HFF-Myc (cell line): ENCODE measurements at regions not wholly inside any gene's neighbourhood (a gene's known extent, or its start where the extent isn't known, plus 50 kb on each side); places are given as distances from the start of the nearest gene placed in this dataset.

Experiments
- DNase-seq: peaks from one replicate; pipeline ENCODE4 v3.0.0-alpha.2; 2011; ENCODE audit warnings: low read depth; ENCODE audit errors: extremely low read depth
- H3K4me3 ChIP-seq: replicated peaks from 2 replicates; pipeline ENCODE4 v1.5.1; 2011; ENCODE audit warnings: low read depth, mild to moderate bottlenecking, control low read depth, low read length
- TF ChIP-seq, protein P1 (sequence below): IDR thresholded peaks from 2 replicates; pipeline ENCODE4 v1.5.1; 2012; ENCODE audit warnings: mild to moderate bottlenecking, low read depth, low read length, control low read depth; ENCODE audit errors: missing control alignments

DNA sequence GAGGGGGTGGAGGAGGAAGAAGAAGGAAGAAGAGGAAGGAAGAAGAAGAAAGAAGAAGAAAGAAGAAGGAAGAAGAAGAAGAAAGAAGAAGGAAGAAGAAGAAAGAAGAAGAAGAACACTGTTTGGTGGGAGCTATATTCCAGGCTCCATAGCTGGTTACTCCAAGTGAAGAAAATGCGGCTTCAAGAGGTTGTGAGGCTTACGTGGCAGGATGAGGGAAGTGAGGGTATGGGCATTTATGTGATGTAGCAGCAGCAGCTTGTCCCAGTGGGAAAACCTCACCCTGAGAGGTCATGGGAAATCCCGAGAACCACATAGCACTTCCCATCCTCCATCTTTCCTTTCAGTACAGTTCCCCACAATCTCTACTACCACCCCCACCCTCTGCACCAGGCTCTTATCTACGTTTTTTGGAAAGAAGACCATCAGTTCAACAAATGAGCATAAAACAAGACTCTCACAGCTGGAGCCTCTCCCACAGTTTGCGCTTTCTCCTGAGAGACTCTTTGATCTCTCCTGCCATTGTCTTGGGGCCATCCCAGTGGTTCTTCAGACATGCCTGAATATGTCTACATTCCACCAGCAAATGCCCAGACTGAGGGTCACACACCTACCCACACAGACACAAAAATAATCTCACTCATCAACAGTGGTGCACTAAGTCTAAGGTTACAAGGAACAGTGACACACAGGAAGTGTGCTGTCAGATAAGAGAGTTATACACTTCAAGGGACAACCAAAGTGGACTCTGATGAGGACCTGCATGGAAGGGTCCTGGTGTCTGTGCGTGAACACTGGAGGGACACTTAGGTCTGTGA lies 77.9 kb upstream of the KCNJ15 start:
- H3K4me3 ChIP-seq: no peak overlapping the region
- TF ChIP-seq, protein P1, sequence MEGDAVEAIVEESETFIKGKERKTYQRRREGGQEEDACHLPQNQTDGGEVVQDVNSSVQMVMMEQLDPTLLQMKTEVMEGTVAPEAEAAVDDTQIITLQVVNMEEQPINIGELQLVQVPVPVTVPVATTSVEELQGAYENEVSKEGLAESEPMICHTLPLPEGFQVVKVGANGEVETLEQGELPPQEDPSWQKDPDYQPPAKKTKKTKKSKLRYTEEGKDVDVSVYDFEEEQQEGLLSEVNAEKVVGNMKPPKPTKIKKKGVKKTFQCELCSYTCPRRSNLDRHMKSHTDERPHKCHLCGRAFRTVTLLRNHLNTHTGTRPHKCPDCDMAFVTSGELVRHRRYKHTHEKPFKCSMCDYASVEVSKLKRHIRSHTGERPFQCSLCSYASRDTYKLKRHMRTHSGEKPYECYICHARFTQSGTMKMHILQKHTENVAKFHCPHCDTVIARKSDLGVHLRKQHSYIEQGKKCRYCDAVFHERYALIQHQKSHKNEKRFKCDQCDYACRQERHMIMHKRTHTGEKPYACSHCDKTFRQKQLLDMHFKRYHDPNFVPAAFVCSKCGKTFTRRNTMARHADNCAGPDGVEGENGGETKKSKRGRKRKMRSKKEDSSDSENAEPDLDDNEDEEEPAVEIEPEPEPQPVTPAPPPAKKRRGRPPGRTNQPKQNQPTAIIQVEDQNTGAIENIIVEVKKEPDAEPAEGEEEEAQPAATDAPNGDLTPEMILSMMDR: no peak
- no peak for DNase-seq

DNA sequence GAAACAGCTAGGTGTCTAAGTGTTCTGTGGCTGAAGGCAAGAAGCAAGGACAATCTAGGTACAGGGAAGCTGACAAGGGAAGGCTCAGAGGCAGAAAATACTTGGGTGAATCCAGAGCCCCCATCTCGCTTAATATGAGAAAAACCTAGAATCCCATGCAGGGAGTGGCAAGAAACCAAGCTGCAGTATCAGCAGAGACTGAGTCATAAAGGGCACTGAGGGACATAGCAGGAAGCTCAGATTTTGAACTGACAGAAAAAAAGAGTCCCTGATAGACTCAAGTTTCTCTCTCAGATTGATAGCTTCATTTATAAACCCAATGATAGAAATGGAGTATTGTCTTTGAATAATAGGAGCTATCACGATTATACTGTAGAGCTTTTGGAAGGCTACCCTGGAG lies 77.3 kb upstream of the KCNJ15 start:
- DNase-seq: no peak
- TF ChIP-seq, protein P1: no peak
- no peak overlapping the region for H3K4me3 ChIP-seq

DNA sequence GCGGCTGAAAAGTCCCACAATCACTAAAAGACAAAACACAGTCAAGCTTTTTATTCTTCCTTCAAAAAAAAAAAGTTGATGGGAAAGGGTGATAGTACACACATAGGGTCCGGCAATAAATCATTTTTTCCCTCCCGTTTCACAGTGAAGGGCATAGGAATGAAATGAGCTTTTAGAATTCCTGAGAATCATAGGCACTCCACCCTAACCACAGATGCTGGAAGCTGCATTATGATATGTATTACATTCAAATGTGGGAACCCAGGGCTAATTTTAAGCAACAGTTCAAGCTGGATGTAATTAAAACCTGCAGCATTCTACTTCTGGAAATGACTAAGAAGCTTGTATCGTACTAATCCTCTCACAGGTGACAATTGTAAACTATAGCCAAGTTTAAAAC lies 75.7 kb upstream of the KCNJ15 start:
- H3K4me3 ChIP-seq: no peak overlapping the region
- TF ChIP-seq, protein P1: no peak
- DNase-seq: peak; percentile 81

- H3K4me3 ChIP-seq: no peak overlapping the region
- TF ChIP-seq, protein P1: no peak
- DNase-seq: no peak
Observed at GRCh38 chr21:38182370-38182985, 74.3 kb upstream of the KCNJ15 start.

DNA sequence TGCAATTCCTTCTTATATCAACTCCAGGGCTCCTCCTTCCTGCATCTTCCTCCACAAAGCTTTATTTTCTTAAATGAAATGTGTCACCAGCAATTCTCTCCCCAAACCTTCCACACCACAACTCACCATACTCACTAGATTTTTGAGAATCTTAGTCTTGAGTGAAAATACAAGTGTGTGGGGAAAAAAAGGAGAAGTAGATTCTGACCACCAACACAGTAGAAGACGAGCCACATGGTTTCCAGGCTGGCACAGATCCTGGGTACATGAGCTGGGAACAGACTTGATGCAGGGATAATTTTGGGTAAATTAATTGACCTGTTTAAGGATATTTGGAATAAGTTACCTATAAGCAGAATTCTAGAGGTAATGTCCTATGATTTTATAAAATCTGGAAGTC lies 72.8 kb upstream of the KCNJ15 start:
- TF ChIP-seq, protein P1: no peak
- DNase-seq: no peak
- no peak overlapping the region for H3K4me3 ChIP-seq

- no peak for DNase-seq
- TF ChIP-seq, protein P1: no peak
- H3K4me3 ChIP-seq: no peak overlapping the region
Observed at GRCh38 chr21:38186661-38187270, 70.0 kb upstream of the KCNJ15 start.
